ENCODE measurements at regions not wholly inside any gene's neighbourhood (a gene's known extent, or its start where the extent isn't known, plus 50 kb on each side); places are given as distances from the start of the nearest gene placed in this dataset.
A peak's percentile ranks its signal among the peaks of the same experiment; 100 is the strongest.

- no peaks in the 10 kb centered on the region for H3K4me1 ChIP-seq
- H3K9me3 ChIP-seq (replicated peaks) = peaks cover 2% of the 10 kb centered on the region
- H3K27ac ChIP-seq = no peak overlapping the region
Measured at GRCh38 chr14:83462759-83463158, 1929.1 kb upstream of the SEL1L start.

DNA sequence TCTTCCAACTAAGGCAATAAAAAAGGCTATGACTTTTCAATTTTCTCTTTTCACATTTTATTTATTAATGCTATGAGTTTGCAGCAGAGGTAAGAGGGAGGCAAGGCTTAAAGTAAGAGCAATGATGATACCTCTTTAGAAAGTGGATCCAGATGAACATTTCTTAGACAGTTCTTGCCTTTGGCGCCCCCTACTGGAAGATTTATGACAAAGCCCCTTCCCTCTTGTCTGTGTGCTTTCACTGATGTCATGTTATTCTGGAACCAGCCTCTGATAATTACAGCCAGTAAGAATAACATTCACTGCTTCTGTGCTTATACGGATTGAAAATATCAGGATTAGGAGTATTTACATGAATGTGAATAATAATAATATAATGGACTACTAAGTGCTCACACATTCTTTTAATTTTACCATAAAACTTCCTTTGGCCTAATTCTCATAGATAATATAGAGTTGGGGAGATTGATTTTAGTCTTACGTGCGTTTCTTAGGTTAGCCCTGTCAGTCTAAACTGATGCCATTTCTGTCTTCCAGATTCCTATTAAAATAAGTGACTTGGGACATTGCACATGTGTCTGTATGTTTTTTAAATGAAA, 1929.9 kb upstream of the SEL1L start:
- Histone ChIP-seq H3K4me3 (no peak overlapping the region), H3K27me3 (no peaks in the 10 kb centered on the region), H3K9me3 (replicated peaks) (no peaks in the 10 kb centered on the region; the same call in 1 of the 2 replicates), H3K27ac (no peak overlapping the region), H3K4me1 (no peaks in the 10 kb centered on the region), H3K36me3 (no peaks in the 10 kb centered on the region)
- peak; percentile 47 to 84 for DNase-seq

More at GRCh38 chr14:83462759-83463158, 1929.1 kb upstream of the SEL1L start:
- Histone ChIP-seq H3K4me3 (no peak overlapping the region), H3K27me3 (no peaks in the 10 kb centered on the region), H3K36me3 (no peaks in the 10 kb centered on the region)
- no peak for DNase-seq

GRCh38 chr14:83467811-83468210, 1934.2 kb upstream of the SEL1L start:
- Histone ChIP-seq H3K4me1 (no peaks in the 10 kb centered on the region), H3K9me3 (replicated peaks) (no peaks in the 10 kb centered on the region; the same call in 1 of the 2 replicates), H3K4me3 (no peak overlapping the region), H3K27ac (no peak overlapping the region), H3K27me3 (no peaks in the 10 kb centered on the region), H3K36me3 (no peaks in the 10 kb centered on the region)
- no peak for DNase-seq

DNA sequence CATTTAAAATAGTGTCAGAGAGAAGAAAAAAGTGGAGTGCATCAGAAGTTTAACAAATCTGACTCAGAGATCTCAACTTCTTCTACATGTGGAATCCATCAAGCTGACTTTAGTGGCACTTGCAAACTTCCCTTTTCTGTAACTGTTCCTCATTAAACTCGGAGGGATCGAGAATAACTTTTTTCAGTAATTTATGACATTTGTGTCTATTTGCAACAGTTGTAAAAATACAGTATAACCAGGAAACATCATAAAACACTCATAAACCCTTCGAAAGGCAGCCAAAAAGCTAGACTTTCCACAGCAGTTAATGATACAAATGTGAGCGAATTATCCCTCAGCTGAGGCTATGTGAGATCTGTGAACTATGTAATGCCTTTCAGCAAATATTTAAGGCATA, 1936.8 kb upstream of the SEL1L start:
- no peaks in the 10 kb centered on the region for H3K27me3 ChIP-seq
- no peaks in the 10 kb centered on the region; the same call in 1 of the 2 replicates for H3K9me3 ChIP-seq (replicated peaks)
- H3K4me1 ChIP-seq = no peaks in the 10 kb centered on the region
- no peaks in the 10 kb centered on the region for H3K36me3 ChIP-seq
- no peak overlapping the region for H3K27ac ChIP-seq
- H3K4me3 ChIP-seq = no peak overlapping the region
- DNase-seq = no peak

GRCh38 chr14:83470959-83471695, 1937.5 kb upstream of the SEL1L start:
- Histone ChIP-seq H3K36me3 (no peaks in the 10 kb centered on the region), H3K4me1 (no peaks in the 10 kb centered on the region), H3K4me3 (no peak overlapping the region), H3K9me3 (replicated peaks) (no peaks in the 10 kb centered on the region; the same call in 1 of the 2 replicates), H3K27me3 (no peaks in the 10 kb centered on the region), H3K27ac (no peak overlapping the region)
- no peak for DNase-seq

DNA sequence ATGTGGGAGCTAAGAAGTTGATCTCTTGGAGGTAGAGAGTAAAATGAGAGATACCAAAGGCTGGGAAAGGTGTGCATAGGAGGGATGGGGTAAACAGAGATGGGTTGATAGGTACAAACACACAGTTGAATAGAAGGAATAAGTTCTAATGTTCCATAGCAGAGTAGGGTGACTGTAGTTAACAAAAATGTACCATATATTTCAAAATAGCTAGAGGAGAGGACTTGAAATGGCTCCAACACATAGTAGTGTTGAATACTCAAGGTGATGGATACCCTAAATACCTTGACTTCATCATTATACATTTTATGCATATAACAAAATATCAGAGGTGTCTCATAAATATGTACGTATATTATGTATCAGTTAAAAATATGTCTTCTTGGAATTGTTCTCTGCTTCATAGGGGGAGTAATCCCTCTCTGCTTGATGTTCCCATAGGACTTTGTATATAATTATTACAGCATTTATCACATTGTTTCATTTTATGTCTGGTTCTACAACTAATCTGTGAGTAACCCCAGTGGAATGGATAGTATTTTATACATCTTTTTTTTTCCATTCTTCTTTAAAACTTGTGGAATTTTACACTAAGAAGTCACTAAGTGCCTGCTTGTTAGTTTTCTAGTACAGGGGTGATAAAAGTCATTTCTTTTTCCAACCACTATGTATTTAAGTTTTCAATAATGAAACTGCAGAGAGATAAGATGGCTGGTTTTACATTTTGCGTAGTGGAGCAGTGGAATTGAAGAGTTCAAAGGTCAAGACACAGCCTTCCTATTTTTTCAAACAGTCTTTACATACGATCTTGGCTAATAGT, 1940.0 kb upstream of the SEL1L start:
- H3K27ac ChIP-seq = no peak overlapping the region
- H3K27me3 ChIP-seq = no peaks in the 10 kb centered on the region
- no peak overlapping the region for H3K4me3 ChIP-seq
- peaks cover 1% of the 10 kb centered on the region; the same call in 1 of the 2 replicates for H3K4me1 ChIP-seq
- no peaks in the 10 kb centered on the region for H3K36me3 ChIP-seq
- DNase-seq = no peak
- no peaks in the 10 kb centered on the region; the same call in 1 of the 2 replicates for H3K9me3 ChIP-seq (replicated peaks)

GRCh38 chr14:83478741-83479140, 1945.1 kb upstream of the SEL1L start:
- Histone ChIP-seq H3K27ac (no peak overlapping the region), H3K27me3 (no peaks in the 10 kb centered on the region), H3K9me3 (replicated peaks) (no peaks in the 10 kb centered on the region), H3K36me3 (no peaks in the 10 kb centered on the region), H3K4me3 (no peak overlapping the region), H3K4me1 (peaks cover 9% of the 10 kb centered on the region)
- DNase-seq = peak in 1 of 2 experiments; percentile 2

GRCh38 chr14:83483063-83483462, 1949.4 kb upstream of the SEL1L start:
- Histone ChIP-seq H3K4me3 (no peak overlapping the region), H3K27me3 (no peaks in the 10 kb centered on the region), H3K9me3 (replicated peaks) (no peaks in the 10 kb centered on the region), H3K36me3 (no peaks in the 10 kb centered on the region), H3K4me1 (peaks cover 9% of the 10 kb centered on the region), H3K27ac (no peak overlapping the region)
- DNase-seq = peak in 1 of 2 experiments; percentile 5

- no peaks in the 10 kb centered on the region for H3K36me3 ChIP-seq
- H3K4me1 ChIP-seq = peaks cover 3% of the 10 kb centered on the region
- H3K4me3 ChIP-seq = no peak overlapping the region
- no peaks in the 10 kb centered on the region for H3K27me3 ChIP-seq
- no peak for DNase-seq
- no peaks in the 10 kb centered on the region for H3K9me3 ChIP-seq (replicated peaks)
- no peak overlapping the region for H3K27ac ChIP-seq
Measured at GRCh38 chr14:83485591-83485990, 1951.9 kb upstream of the SEL1L start.

GRCh38 chr14:83491091-83491490, 1957.4 kb upstream of the SEL1L start:
- Histone ChIP-seq H3K36me3 (no peaks in the 10 kb centered on the region), H3K4me1 (no peaks in the 10 kb centered on the region), H3K9me3 (replicated peaks) (no peaks in the 10 kb centered on the region), H3K27me3 (no peaks in the 10 kb centered on the region), H3K4me3 (no peak overlapping the region), H3K27ac (no peak overlapping the region)
- no peak for DNase-seq

GRCh38 chr14:83520837-83521236, 1987.2 kb upstream of the SEL1L start:
- no peaks in the 10 kb centered on the region for H3K36me3 ChIP-seq
- H3K27ac ChIP-seq = no peak overlapping the region
- DNase-seq = no peak
- no peak overlapping the region for H3K4me3 ChIP-seq
- no peaks in the 10 kb centered on the region for H3K9me3 ChIP-seq (replicated peaks)
- no peaks in the 10 kb centered on the region for H3K4me1 ChIP-seq
- no peaks in the 10 kb centered on the region for H3K27me3 ChIP-seq

- H3K27ac ChIP-seq = no peak overlapping the region
- H3K36me3 ChIP-seq = no peaks in the 10 kb centered on the region
- H3K27me3 ChIP-seq = no peaks in the 10 kb centered on the region
- H3K4me3 ChIP-seq = no peak overlapping the region
- no peak for DNase-seq
- H3K4me1 ChIP-seq = no peaks in the 10 kb centered on the region
- no peaks in the 10 kb centered on the region for H3K9me3 ChIP-seq (replicated peaks)
Measured at GRCh38 chr14:83529531-83529930, 1995.9 kb upstream of the SEL1L start.

DNA sequence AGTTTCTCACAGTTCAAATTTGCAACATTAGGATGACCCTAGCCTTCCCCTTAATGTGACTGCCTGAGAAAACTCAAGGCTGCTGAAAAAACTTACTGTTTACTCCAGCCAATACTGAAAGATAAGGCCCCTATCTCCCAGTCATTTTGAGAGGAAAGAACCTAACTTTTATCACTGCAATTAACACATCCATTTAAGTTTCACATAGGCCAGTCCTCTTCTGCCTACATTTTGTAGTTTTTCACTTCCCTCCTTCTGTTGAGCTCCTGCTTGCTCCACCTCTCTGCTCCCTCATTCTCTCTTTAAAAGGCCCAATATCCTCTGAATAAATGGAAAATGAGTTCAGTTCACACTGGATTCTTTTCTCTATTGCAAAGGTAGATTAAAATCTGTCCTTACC, 1996.2 kb upstream of the FLRT2 start:
- no peak for DNase-seq
- H3K9me3 ChIP-seq (replicated peaks) = no peaks in the 10 kb centered on the region
- H3K4me1 ChIP-seq = no peaks in the 10 kb centered on the region
- no peak overlapping the region for H3K4me3 ChIP-seq
- H3K27me3 ChIP-seq = no peaks in the 10 kb centered on the region
- no peak overlapping the region for H3K27ac ChIP-seq
- H3K36me3 ChIP-seq = no peaks in the 10 kb centered on the region

DNA sequence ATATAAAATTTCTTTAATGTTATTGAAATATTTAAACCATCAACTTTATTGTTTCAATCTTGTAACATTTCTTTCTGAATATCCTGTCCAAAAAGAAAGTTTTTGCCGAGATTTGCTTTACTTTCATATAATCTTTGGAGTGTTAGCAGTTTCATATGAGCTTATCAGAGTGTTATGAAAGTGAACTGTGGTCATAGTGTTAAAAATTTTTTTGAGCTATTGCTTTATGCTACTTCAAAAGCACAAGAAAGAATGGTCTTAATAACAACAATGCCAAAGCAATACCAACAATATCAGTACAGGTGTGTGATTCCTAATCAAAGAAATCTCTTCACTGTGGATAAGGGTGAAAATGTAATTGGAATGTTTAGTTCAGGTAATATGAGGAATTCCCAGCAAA, 1994.9 kb upstream of the FLRT2 start:
- Histone ChIP-seq H3K27ac (no peak overlapping the region), H3K4me1 (no peaks in the 10 kb centered on the region), H3K27me3 (no peaks in the 10 kb centered on the region), H3K4me3 (no peak overlapping the region), H3K36me3 (no peaks in the 10 kb centered on the region), H3K9me3 (replicated peaks) (no peaks in the 10 kb centered on the region)
- DNase-seq = no peak

- Histone ChIP-seq H3K9me3 (replicated peaks) (no peaks in the 10 kb centered on the region), H3K27ac (no peak overlapping the region), H3K27me3 (no peaks in the 10 kb centered on the region), H3K4me1 (no peaks in the 10 kb centered on the region), H3K36me3 (no peaks in the 10 kb centered on the region), H3K4me3 (no peak overlapping the region)
- no peak for DNase-seq
Measured at GRCh38 chr14:83535444-83535843, 1994.5 kb upstream of the FLRT2 start.
